Activated T-cell treated with anti-CD3 and anti-CD28 coated beads, Interleukin-2, amount 50 U/mL, for 72 hours (primary cell): ENCODE measurements at regions not wholly inside any gene's neighbourhood (a gene's known extent, or its start where the extent isn't known, plus 50 kb on each side); places are given as distances from the start of the nearest gene placed in this dataset.

Experiments used
- ATAC-seq, 2 donors: fragments of 150-1000 bp; cut with Tn5 transposase; replicated peaks in 1 of 2; 2 replicates each; pipeline ENCODE4 v1.10.0; 2021; ENCODE audit warnings: moderate library complexity in 2 of 2, mild to moderate bottlenecking in 1 of 2
- DNase-seq, 2 donors: peaks; one replicate each; pipeline ENCODE4 v3.0.0; 2021 to 2022; ENCODE audit warnings: mixed read lengths in 1 of 2
- H3K27ac Mint-ChIP-seq: one replicate; pipeline ENCODE4 v1.8.0; 2022; ENCODE audit warnings: mild to moderate bottlenecking, moderate library complexity, mixed read lengths
- H3K27me3 Mint-ChIP-seq: one replicate; pipeline ENCODE4 v1.8.0; 2022; ENCODE audit warnings: low read depth, mixed read lengths
- H3K36me3 Mint-ChIP-seq, 2 donors: one replicate each; pipeline ENCODE4 v1.8.0; 2022; ENCODE audit warnings: mixed read lengths in 2 of 2, mild to moderate bottlenecking in 1 of 2; ENCODE audit not compliant: insufficient read depth in 2 of 2
- H3K4me1 Mint-ChIP-seq: one replicate; pipeline ENCODE4 v1.8.0; 2022; ENCODE audit warnings: low read depth, mixed read lengths
- H3K4me3 Mint-ChIP-seq, 2 donors: one replicate each; pipeline ENCODE4 v1.8.0; 2022; ENCODE audit warnings: mild to moderate bottlenecking in 2 of 2, mixed read lengths in 2 of 2, moderate library complexity in 2 of 2
- H3K9me3 Mint-ChIP-seq, 2 donors: one replicate each; pipeline ENCODE4 v1.8.0; 2022; ENCODE audit warnings: mixed read lengths in 2 of 2

DNA sequence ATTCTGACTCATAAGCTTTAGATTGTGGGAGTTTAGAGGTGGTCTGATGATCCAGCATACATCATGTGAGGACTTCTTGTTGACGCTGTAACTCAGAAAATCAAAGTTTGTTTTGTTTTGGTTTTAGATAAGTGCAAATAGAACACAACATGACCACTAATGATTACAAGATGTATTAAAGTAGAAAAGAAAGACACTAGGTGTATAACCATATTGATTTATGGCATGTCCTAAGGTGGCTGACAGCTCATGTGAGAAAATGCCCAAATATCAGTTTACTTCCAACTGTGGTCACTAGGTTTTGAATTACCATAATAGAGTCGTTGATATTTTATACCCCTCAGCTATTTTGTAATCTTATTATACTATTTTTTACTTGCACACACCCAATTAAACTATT is 1131.4 kb upstream of the PHF14 start:
- Mint-ChIP-seq H3K9me3 (peaks cover 0 to 1% of the 10 kb centered on the region in 2 donors), H3K4me3 (no peak overlapping the region), H3K27ac (no peak overlapping the region), H3K4me1 (no peaks in the 10 kb centered on the region), H3K36me3 (no peaks in the 10 kb centered on the region), H3K27me3 (no peaks in the 10 kb centered on the region)
- no peak for ATAC-seq
- DNase-seq, result no peak

DNA sequence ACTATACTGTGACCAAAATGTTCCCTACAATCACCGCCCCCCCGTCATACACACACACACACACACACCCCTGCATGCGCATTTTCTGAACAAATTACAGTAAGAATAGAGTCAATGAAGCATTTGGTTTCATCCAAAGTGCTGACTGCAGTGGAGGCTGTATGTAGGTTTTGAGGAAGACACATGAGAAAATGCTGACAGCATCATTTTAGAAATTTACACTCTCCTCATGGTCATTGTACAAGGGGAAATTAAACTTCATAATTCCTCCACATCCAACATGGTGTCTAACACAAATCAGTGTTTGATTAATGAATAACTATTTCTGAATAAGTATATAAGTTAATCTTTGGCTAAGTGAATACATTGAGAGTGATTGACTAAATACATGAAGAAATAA is 1126.8 kb upstream of the PHF14 start:
- Mint-ChIP-seq H3K4me3 (no peak overlapping the region), H3K36me3 (no peaks in the 10 kb centered on the region), H3K9me3 (peaks cover 0 to 3% of the 10 kb centered on the region in 2 donors), H3K27me3 (no peaks in the 10 kb centered on the region), H3K27ac (no peak overlapping the region), H3K4me1 (no peaks in the 10 kb centered on the region)
- DNase-seq, result no peak
- ATAC-seq, result no peak

DNA sequence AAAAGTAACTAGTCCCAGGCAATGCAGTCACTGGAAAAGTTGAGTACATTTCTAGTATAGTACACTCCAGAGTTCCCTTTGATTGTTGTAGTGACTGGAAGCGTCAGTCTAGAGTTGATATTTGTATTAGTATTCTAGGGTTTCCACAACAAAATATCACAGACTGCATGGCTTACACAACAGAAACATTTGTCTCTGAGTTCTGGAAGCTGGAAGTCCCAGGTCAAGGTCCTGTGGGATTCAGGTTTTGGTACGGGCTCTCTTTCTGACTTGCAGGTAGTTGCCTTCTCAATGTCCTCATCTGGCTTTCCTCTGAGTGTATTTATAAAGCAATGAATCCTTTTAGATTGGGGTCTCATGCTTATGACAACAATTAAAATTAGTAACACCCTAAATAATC is 1119.1 kb upstream of the PHF14 start:
- DNase-seq, result no peak
- Mint-ChIP-seq H3K4me1 (no peaks in the 10 kb centered on the region), H3K9me3 (peaks cover 3 to 4% of the 10 kb centered on the region in 2 donors), H3K36me3 (no peaks in the 10 kb centered on the region), H3K27ac (no peak overlapping the region), H3K4me3 (no peak overlapping the region), H3K27me3 (no peaks in the 10 kb centered on the region)
- ATAC-seq, result no peak

DNA sequence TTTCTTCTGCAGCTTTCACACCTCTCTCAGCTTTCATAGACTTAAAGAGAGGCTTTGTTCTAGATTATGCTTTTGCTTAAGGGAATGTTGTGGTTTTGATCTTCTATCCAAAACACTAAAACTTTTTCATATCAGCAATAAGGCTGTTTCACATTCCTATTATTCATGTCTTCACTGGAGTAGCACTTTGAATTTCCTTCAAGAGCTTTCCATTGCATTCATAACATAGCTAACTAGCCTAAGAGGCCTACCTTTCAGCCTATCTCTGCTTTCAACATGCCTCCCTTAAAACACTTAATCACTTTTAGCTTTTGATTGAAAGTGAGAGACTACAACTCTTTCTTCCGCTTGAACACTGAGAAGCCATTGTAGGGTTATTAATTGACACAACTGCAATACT is 1117.0 kb upstream of the PHF14 start:
- no peaks in the 10 kb centered on the region for H3K27me3 Mint-ChIP-seq
- H3K4me1 Mint-ChIP-seq, result no peaks in the 10 kb centered on the region
- no peaks in the 10 kb centered on the region for H3K36me3 Mint-ChIP-seq
- no peak for DNase-seq
- ATAC-seq, result no peak
- H3K9me3 Mint-ChIP-seq, result peaks cover 5 to 10% of the 10 kb centered on the region in 2 donors
- H3K4me3 Mint-ChIP-seq, result no peak overlapping the region
- no peak overlapping the region for H3K27ac Mint-ChIP-seq

DNA sequence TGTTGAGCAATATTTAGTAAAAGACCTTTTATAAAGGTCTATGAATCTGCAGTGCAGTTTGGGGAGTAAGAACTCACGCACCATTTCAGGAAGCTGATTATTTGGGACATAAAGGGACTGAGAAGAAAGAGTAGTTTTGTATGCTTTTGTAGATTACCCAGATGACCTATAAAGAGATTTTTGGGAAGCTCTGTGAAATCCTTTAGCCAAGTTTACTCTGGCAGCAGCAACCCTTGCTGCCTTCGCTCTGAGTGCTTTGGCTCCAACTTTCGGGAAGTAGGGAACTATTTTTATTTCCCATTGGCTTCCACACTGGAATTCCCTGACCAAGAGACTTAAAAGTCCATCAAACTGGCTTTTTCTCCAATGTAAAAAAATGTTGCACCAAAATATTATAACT is 1110.1 kb upstream of the PHF14 start:
- ATAC-seq (no peak), DNase-seq (no peak)
- Mint-ChIP-seq H3K4me1 (no peaks in the 10 kb centered on the region), H3K27ac (no peak overlapping the region), H3K36me3 (no peaks in the 10 kb centered on the region), H3K9me3 (peaks cover 4 to 13% of the 10 kb centered on the region in 2 donors), H3K4me3 (no peak overlapping the region), H3K27me3 (no peaks in the 10 kb centered on the region)

DNA sequence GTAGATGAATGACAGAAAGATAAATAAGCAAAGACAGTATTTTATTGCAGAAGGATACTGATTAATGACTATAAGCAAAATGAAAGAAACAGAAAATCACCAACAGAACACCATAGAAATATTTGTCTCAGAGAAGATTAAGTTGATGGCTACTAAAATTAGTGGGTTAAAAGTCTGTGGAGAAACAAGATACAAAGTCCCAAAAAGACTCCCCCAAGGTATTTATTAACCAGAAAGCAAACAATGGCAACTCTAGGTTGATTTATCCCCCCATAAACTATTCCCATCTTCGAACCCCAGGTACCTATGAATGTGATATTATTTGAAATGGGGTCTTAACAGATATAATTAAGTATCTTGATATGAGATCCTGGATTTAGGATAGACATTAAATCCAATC is 1104.5 kb upstream of the PHF14 start:
- Mint-ChIP-seq H3K36me3 (no peaks in the 10 kb centered on the region), H3K9me3 (peaks cover 2% of the 10 kb centered on the region in 2 donors), H3K27ac (no peak overlapping the region), H3K4me3 (no peak overlapping the region), H3K4me1 (no peaks in the 10 kb centered on the region), H3K27me3 (no peaks in the 10 kb centered on the region)
- DNase-seq (no peak), ATAC-seq (no peak)

DNA sequence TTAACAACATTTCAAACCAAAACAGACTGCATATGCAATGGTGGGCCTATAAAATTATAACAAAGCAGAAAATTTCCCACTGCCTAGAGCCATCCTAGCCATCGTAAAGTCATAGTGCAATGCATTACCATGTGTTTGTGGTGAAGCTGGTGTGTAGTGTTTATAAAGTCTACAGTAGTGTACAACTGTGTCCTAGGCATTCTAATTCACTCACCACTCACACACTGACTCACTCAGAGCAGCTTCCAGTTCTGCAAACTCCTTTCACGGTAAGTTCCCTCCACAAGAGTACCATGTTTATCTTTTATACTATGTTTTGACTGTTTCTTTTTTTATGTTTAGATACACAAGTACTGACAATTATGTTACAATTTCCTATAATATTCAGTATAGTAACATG is 1104.1 kb upstream of the PHF14 start:
- Mint-ChIP-seq H3K9me3 (peaks cover 2% of the 10 kb centered on the region in 2 donors), H3K4me3 (no peak overlapping the region)

DNA sequence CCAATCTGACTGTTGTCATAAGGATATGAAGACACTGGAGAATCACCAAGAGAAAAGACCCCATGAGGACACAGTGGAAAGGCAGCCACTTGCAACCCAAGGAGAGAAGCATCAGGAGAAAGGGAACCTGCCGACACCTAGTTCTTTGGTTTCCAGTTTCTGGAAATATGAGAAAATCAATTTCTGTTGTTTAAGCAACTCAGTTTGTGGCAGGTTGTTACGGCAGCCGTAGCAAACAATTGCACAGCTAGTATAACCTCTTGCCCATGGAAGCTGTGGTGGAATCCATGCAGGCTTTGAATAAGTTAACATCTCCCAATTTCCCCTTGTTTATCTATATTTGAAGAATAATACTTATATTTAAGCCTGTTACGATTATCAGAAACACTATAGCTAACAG is 1103.0 kb upstream of the PHF14 start:
- peaks cover 2% of the 10 kb centered on the region in 2 donors for H3K9me3 Mint-ChIP-seq
- ATAC-seq (no peak), DNase-seq (no peak)
- H3K27ac Mint-ChIP-seq, result no peak overlapping the region
- H3K27me3 Mint-ChIP-seq, result no peaks in the 10 kb centered on the region
- no peaks in the 10 kb centered on the region for H3K36me3 Mint-ChIP-seq
- H3K4me1 Mint-ChIP-seq, result no peaks in the 10 kb centered on the region
- H3K4me3 Mint-ChIP-seq, result no peak overlapping the region

More for the DNA sequence above, 1104.1 kb upstream of the PHF14 start:
- Mint-ChIP-seq H3K4me1 (no peaks in the 10 kb centered on the region), H3K27me3 (no peaks in the 10 kb centered on the region), H3K36me3 (no peaks in the 10 kb centered on the region), H3K27ac (no peak overlapping the region)
- DNase-seq, result no peak
- ATAC-seq, result no peak

DNA sequence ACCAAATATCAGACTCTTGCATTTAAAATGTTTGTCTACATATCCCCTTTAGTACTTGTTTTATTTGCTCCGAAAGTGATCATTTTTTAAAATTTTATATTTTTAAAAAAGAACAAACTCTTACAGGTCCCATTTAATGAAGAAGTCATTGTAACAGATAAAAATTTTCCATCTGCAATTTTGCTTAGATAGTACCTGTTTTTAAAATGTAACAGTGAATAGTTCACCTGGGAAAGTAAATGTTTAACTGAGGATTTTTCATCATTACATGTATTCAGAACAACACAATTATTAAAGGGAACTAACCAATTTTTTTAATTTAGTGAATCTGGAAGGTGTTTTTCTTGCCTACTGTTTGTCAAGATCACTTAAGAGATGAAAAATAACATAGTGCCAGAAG is 1099.5 kb upstream of the PHF14 start:
- Mint-ChIP-seq H3K9me3 (peaks cover 0 to 6% of the 10 kb centered on the region in 2 donors), H3K36me3 (no peaks in the 10 kb centered on the region), H3K27ac (no peak overlapping the region), H3K4me3 (no peak overlapping the region), H3K4me1 (no peaks in the 10 kb centered on the region), H3K27me3 (no peaks in the 10 kb centered on the region)
- no peak for ATAC-seq
- DNase-seq, result no peak

DNA sequence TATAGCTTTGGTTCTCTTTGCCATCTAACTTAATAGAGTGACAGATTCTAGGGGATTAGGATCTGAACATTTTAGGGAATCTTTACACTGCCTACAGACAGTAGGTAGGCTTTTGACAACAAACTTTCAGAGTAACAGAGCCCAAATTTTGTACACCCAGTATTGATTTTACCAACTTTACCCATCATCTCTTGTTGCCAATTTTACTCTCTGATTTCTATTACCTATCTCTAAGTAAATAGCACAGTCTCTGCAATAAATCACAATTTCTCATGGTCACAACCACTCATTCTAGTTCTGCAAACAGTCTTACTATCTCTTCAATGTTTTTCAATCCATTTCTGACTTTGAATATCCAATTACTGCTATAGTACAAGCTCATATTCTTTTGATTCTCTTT is 1097.6 kb upstream of the PHF14 start:
- no peaks in the 10 kb centered on the region for H3K27me3 Mint-ChIP-seq
- no peak overlapping the region for H3K27ac Mint-ChIP-seq

DNA sequence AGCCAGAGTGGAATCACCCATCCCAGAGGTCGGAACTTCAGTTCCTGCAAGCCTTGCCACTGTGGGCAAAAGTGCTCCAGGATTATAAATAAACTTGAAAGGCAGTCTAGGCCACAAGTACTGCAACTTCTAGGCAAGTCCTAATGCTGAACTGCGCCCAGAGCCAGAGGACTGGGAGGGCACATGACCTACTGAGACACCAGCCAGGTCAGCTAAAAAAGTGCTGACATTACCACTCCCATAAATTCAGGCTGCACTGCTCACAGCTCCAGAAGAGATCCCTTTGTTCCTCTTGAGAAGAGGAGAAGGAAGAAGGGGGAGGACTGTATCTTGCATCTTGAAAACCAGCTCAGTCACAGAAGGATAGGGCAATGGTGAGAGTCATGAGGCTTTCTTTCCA is 1084.1 kb upstream of the PHF14 start:
- no peak for ATAC-seq
- no peak overlapping the region for H3K4me3 Mint-ChIP-seq
- H3K9me3 Mint-ChIP-seq, result peaks cover 11 to 14% of the 10 kb centered on the region in 2 donors
- DNase-seq, result no peak
- no peaks in the 10 kb centered on the region for H3K27me3 Mint-ChIP-seq
- no peak overlapping the region for H3K27ac Mint-ChIP-seq
- H3K36me3 Mint-ChIP-seq, result peaks cover 0 to 1% of the 10 kb centered on the region in 2 donors
- no peaks in the 10 kb centered on the region for H3K4me1 Mint-ChIP-seq

More for the DNA sequence above, 1097.6 kb upstream of the PHF14 start:
- H3K36me3 Mint-ChIP-seq, result no peaks in the 10 kb centered on the region
- ATAC-seq (no peak), DNase-seq (no peak)
- H3K4me3 Mint-ChIP-seq, result no peak overlapping the region
- H3K4me1 Mint-ChIP-seq, result no peaks in the 10 kb centered on the region
- peaks cover 0 to 4% of the 10 kb centered on the region in 2 donors for H3K9me3 Mint-ChIP-seq

DNA sequence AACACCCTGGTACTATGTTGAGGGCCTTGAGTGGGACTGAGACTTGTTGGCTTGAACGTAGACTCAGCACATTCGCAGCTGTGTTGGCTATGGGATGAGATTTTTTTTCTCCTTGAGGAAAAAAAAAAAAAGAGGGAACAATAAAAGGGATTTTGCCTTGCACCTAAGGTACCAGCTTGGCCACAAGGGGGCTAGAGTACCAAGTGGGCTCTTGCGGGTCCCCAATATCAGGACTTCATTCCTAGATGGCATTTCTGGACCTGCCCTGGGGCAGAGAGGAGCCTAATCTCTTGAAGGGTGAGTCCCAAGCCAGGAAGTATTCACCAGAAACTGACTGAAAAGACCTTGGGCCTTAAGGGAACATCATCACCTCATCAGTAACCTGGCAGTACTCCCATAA is 1083.6 kb upstream of the PHF14 start:
- no peaks in the 10 kb centered on the region for H3K4me1 Mint-ChIP-seq
- no peak for DNase-seq
- H3K4me3 Mint-ChIP-seq, result no peak overlapping the region
- no peaks in the 10 kb centered on the region for H3K27me3 Mint-ChIP-seq
- H3K36me3 Mint-ChIP-seq, result peaks cover 0 to 1% of the 10 kb centered on the region in 2 donors
- no peak for ATAC-seq
- peaks cover 11 to 14% of the 10 kb centered on the region in 2 donors for H3K9me3 Mint-ChIP-seq
- H3K27ac Mint-ChIP-seq, result no peak overlapping the region

DNA sequence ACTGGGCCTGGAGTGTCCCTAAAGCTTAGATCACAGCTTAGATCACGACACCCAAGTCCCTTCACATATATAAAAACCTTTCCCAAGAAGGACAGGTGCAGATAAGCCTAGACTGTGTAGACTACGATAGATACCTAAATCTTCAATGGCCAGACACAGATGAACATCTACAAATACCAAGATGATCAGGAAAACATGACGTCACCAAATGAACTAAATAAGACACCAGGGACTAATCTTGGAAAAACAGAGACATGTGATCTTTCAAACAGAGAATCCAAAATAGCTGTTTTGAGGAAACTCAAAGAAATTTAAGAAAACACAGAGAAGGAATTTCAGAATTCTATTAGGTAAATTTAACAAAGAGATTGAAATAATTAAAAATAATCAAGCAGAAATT is 1082.6 kb upstream of the PHF14 start:
- Mint-ChIP-seq H3K4me1 (no peaks in the 10 kb centered on the region), H3K27me3 (no peaks in the 10 kb centered on the region), H3K9me3 (peaks cover 14 to 16% of the 10 kb centered on the region in 2 donors), H3K27ac (no peak overlapping the region), H3K4me3 (no peak overlapping the region), H3K36me3 (peaks cover 0 to 1% of the 10 kb centered on the region in 2 donors)
- ATAC-seq (no peak), DNase-seq (no peak)

DNA sequence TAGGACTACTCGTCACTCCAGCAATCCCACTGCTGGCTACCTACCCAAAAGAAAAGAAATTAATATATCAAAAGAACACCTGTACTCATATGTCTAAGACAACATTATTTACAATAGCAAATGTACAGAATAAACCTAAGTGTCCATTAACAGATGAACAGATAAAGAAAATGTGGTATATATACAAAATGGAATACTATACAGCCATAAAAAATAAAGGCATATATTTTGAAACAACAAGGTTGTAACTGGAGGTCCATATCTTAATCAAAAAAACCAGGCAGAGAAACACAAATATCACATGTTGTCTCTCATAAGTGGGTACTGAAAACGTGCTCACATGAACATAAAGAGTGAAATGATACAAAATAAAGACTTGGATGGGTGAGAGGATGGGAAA is 1073.3 kb upstream of the PHF14 start:
- ATAC-seq, result no peak
- H3K4me1 Mint-ChIP-seq, result no peaks in the 10 kb centered on the region
- DNase-seq, result no peak
- H3K27ac Mint-ChIP-seq, result no peak overlapping the region
- peaks cover 19 to 21% of the 10 kb centered on the region in 2 donors for H3K9me3 Mint-ChIP-seq
- H3K36me3 Mint-ChIP-seq, result peaks cover 1 to 3% of the 10 kb centered on the region in 2 donors
- H3K4me3 Mint-ChIP-seq, result no peak overlapping the region
- H3K27me3 Mint-ChIP-seq, result no peaks in the 10 kb centered on the region
